GM23338 (cell line): ENCODE measurements at regions not wholly inside any gene's neighbourhood (a gene's known extent, or its start where the extent isn't known, plus 50 kb on each side); places are given as distances from the start of the nearest gene placed in this dataset.

Experiments used
- ATAC-seq: fragments of 200-7000 bp; cut with Tn5 transposase; 3 replicates; pipeline ENCODE4 v1.9.1; 2020
- DNase-seq: peaks from one replicate; pipeline ENCODE4 v3.0.0-alpha.2; 2015; ENCODE audit warnings: low spot score
- H2AFZ ChIP-seq: fragments of 200-600 bp; sonication (generic); 2 replicates; pipeline ENCODE4 v1.8.0; 2016; ENCODE audit warnings: antibody characterized with exemption, mild to moderate bottlenecking, moderate library complexity
- H3F3A ChIP-seq: fragments of 200-600 bp; sonication (generic); replicated peaks from 2 replicates; pipeline ENCODE4 v1.8.0; 2017; ENCODE audit warnings: antibody characterized with exemption, mixed run types, low read depth
- H3K27ac ChIP-seq: fragments of 200-600 bp; sonication (generic); 2 replicates; pipeline ENCODE4 v1.6.1; 2016; ENCODE audit warnings: low read depth
- H3K27me3 ChIP-seq: fragments of 200-600 bp; sonication (generic); 2 replicates; pipeline ENCODE4 v1.8.0; 2016; ENCODE audit warnings: mild to moderate bottlenecking, mixed run types, moderate library complexity; ENCODE audit not compliant: insufficient read depth
- H3K36me3 ChIP-seq: fragments of 200-600 bp; sonication (generic); 2 replicates; pipeline ENCODE4 v1.8.0; 2016; ENCODE audit warnings: mild to moderate bottlenecking; ENCODE audit not compliant: insufficient read depth
- H3K4me1 ChIP-seq: fragments of 200-600 bp; sonication (generic); 2 replicates; pipeline ENCODE4 v1.8.0; 2016; ENCODE audit warnings: mild to moderate bottlenecking, moderate library complexity; ENCODE audit not compliant: insufficient read depth
- H3K4me2 ChIP-seq: fragments of 200-600 bp; sonication (generic); 2 replicates; pipeline ENCODE4 v1.7.1; 2017; ENCODE audit warnings: mixed run types
- H3K4me3 ChIP-seq: fragments of 200-600 bp; sonication (generic); 2 replicates; pipeline ENCODE4 v1.6.1; 2016; ENCODE audit warnings: mixed run types
- H3K79me2 ChIP-seq: fragments of 200-600 bp; sonication (generic); replicated peaks from 2 replicates; pipeline ENCODE4 v1.8.0; 2017; ENCODE audit warnings: mild to moderate bottlenecking; ENCODE audit not compliant: insufficient read depth
- H3K9me2 ChIP-seq: fragments of 200-600 bp; sonication (generic); 2 replicates; pipeline ENCODE4 v1.8.0; 2017; ENCODE audit not compliant: insufficient read depth
- H4K20me1 ChIP-seq: fragments of 200-600 bp; sonication (generic); replicated peaks from 2 replicates; pipeline ENCODE4 v1.8.0; 2017; ENCODE audit warnings: mild to moderate bottlenecking; ENCODE audit not compliant: insufficient read depth
- H3K27ac Mint-ChIP-seq: 2 replicates; pipeline ENCODE4 v1.8.0; 2020; ENCODE audit warnings: inconsistent platforms, mild to moderate bottlenecking, moderate library complexity, mixed read lengths
- H3K27me3 Mint-ChIP-seq: 3 replicates; pipeline ENCODE4 v1.8.0; 2022; ENCODE audit warnings: low read depth, mild to moderate bottlenecking, moderate library complexity, mixed read lengths, inconsistent platforms; ENCODE audit not compliant: insufficient read depth, poor library complexity
- H3K36me3 Mint-ChIP-seq: 3 replicates; pipeline ENCODE4 v1.8.0; 2021; ENCODE audit warnings: low read depth, mild to moderate bottlenecking, inconsistent platforms, moderate library complexity, mixed read lengths
- H3K4me1 Mint-ChIP-seq: 3 replicates; pipeline ENCODE4 v1.8.0; 2020; ENCODE audit warnings: mild to moderate bottlenecking, inconsistent platforms, mixed read lengths
- H3K4me3 Mint-ChIP-seq: 3 replicates; pipeline ENCODE4 v1.8.0; 2021; ENCODE audit warnings: moderate library complexity, mild to moderate bottlenecking, inconsistent platforms, mixed read lengths
- H3K9me3 Mint-ChIP-seq: 3 replicates; pipeline ENCODE4 v1.8.0; 2020; ENCODE audit warnings: moderate library complexity, mild to moderate bottlenecking, inconsistent platforms, mixed read lengths
- CREB1 ChIP-seq: fragments of 250-450 bp; sonication (Bioruptor Pico); IDR thresholded peaks from 2 replicates; pipeline ENCODE4 v1.5.0; 2020; ENCODE audit warnings: low read depth, mild to moderate bottlenecking, moderate library complexity
- CTCF ChIP-seq, 2 experiments: fragments of 200-600 bp in 1 of 2; sonication (generic) in 1 of 2; conservative IDR thresholded peaks; 2 replicates each; pipeline versions ENCODE4 v1.5.1 to v1.6.1; 2016 to 2017; ENCODE audit warnings: antibody characterized with exemption in 2 of 2, low read depth in 2 of 2, mild to moderate bottlenecking in 2 of 2, moderate library complexity in 1 of 2
- ETS1 ChIP-seq: IDR thresholded peaks from 2 replicates; pipeline ENCODE4 v1.6.1; 2016; ENCODE audit warnings: antibody characterized with exemption
- EZH2 ChIP-seq: fragments of 200-600 bp; sonication (generic); IDR thresholded peaks from one replicate; pipeline ENCODE4 v1.8.0; 2017; ENCODE audit warnings: antibody characterized with exemption, mild to moderate bottlenecking, low read depth; ENCODE audit not compliant: unreplicated experiment
- REST ChIP-seq: IDR thresholded peaks from one replicate; pipeline ENCODE4 v1.6.1; 2018; ENCODE audit warnings: antibody characterized with exemption; ENCODE audit not compliant: unreplicated experiment
- ZNF114 ChIP-seq: fragments of 250-450 bp; sonication (Bioruptor Pico); IDR thresholded peaks from 2 replicates; pipeline ENCODE4 v1.5.0; 2020; ENCODE audit warnings: mild to moderate bottlenecking, moderate library complexity

DNA sequence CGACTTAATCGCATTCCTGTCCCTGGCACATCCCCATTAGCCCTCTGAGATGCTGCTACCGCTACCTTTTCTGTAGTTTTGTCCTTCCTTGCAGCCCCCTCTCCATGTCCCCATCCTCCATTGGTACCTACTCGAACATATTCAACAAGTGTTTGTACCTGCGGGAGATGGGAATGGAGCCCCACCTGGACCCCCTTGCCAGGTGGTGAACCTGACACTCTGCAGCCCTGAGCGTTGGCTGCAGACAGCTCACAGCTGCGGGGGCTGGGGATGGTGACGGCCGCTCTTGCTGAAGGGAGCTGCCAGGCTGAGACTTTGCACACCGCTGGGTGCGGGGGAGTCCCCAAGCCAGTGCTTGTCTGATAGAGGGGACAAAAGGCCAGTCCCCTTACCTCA is 96.3 kb upstream of the DAP start:
- TF ChIP-seq ETS1: no peak
- TF ChIP-seq EZH2: no peak
- TF ChIP-seq ZNF114 (CRISPR knock-in tag): no peak
- Histone ChIP-seq H2AFZ (peak overlapping the region; percentile 92), H3K4me1 (peaks cover 11% of the 10 kb centered on the region; the same call in 1 of the 2 replicates), H3K27me3 (no peaks in the 10 kb centered on the region), H3F3A (no peaks in the 10 kb centered on the region), H3K27ac (no peak overlapping the region), H3K36me3 (no peaks in the 10 kb centered on the region), H3K79me2 (no peaks in the 10 kb centered on the region), H4K20me1 (no peaks in the 10 kb centered on the region), H3K9me2 (peaks cover 4% of the 10 kb centered on the region), H3K4me2 (peak overlapping the region; percentile 66), H3K4me3 (peak overlapping the region; percentile 39)
- H3K4me3 Mint-ChIP-seq: peak overlapping the region; percentile 63
- ATAC-seq: peak; percentile 51
- no peak overlapping the region for H3K27ac Mint-ChIP-seq
- H3K9me3 Mint-ChIP-seq: no peaks in the 10 kb centered on the region
- no peaks in the 10 kb centered on the region for H3K36me3 Mint-ChIP-seq
- DNase-seq: no peak
- peaks cover 18% of the 10 kb centered on the region for H3K27me3 Mint-ChIP-seq
- H3K4me1 Mint-ChIP-seq: peaks cover 24% of the 10 kb centered on the region

DNA sequence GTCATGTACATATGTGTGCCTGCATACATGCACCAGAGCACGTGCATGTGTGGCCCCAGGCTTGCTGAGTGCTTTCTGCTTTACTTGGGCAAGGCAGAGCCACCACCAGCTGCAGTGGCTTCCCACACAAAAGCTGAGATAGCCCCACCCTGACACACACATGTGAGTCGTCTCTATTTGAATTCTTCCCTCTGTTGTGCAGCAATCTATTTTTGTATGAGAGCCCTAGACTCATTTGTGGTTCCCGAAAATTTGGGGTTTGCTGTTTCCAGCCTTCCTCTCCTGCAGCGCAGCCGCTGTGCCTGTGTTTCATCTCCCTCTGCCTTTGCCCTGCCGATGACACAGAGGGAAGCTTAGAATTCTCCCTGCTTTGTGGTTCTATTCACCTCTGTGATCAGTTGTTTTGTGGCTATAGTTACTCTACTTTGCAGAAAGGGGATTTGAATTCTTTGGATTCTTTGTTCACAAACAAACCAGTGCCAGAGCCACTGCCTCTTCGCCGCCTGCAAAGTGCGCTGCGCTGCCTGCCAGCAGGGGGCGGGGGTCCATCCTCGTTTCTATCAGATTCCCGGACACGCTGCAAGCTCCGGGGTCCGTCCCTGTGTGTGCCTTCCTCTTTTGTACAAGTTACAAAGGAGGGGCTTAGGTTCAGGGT is 95.8 kb upstream of the DAP start:
- Histone ChIP-seq H3K79me2 (no peaks in the 10 kb centered on the region), H3K36me3 (no peaks in the 10 kb centered on the region), H3K27ac (peak overlapping the region; percentile 45; the same call in 1 of the 2 replicates), H3K27me3 (no peaks in the 10 kb centered on the region), H3K9me2 (peaks cover 4% of the 10 kb centered on the region), H3K4me3 (peak overlapping the region; percentile 39), H3K4me1 (peaks cover 11% of the 10 kb centered on the region; the same call in 1 of the 2 replicates), H2AFZ (peak overlapping the region; percentile 92), H3K4me2 (peak overlapping the region; percentile 66), H4K20me1 (no peaks in the 10 kb centered on the region), H3F3A (no peaks in the 10 kb centered on the region)
- DNase-seq (peak; percentile 95), ATAC-seq (peak; percentile 86)
- Mint-ChIP-seq H3K36me3 (no peaks in the 10 kb centered on the region), H3K4me1 (peaks cover 24% of the 10 kb centered on the region), H3K9me3 (no peaks in the 10 kb centered on the region), H3K27me3 (peaks cover 18% of the 10 kb centered on the region), H3K4me3 (peak overlapping the region; percentile 63), H3K27ac (peak overlapping the region; percentile 87)
- TF ChIP-seq CREB1 (0 out of 2 replicates have a peak, but pooled peaks have one; percentile 35), REST (no peak), CTCF (conservative IDR thresholded peaks at IDR 0.05; ENCODE audit: low read depth in 2 of 2) (peak; percentile 77 to 85)
